ENCODE measurements at regions not wholly inside any gene's neighbourhood (a gene's known extent, or its start where the extent isn't known, plus 50 kb on each side); places are given as distances from the start of the nearest gene placed in this dataset.

DNA sequence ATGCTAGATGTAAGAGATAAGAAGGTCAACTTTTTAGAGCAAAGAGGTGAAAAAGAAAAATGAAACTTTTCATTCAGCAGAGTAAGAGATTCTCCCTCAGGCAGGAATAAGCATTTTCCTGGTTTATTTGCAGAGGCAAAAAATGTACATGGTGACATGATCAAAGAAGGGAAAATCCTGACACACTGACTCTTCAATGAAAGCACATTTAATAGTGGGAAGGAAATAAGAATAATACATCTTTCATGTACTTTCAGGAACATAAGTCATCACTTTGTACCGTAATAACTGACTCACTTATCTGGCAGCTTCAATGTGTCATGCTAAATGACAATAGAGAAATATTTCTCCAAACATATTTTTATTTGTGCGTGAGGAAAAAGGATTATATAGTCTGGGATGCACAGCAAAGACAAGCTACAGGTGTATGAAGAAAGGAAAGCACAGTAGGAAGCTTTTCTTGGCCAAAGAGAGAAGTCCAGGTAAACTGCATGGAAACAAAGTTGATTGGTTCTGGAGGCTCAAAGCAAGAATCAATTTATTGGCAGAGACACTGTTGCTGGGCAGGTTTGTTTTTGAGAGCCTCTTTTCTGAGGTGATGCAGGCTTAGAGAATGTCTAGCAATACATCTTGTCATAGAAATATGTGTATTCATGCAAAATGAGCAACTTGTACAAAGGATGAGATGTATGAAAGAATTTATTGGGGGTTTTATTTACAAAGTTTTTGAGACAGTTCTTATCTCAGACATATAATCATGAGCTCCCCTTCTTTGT lies 1409.0 kb downstream of the PLA2G4A start:
- no peak for DNase-seq

GRCh38 chr1:188240772-188241406 lies 1412.1 kb downstream of the PLA2G4A start:
- DNase-seq: no peak

- DNase-seq: no peak
These were observed 1412.9 kb downstream of the PLA2G4A start for GRCh38 chr1:188241629-188242028.

DNA sequence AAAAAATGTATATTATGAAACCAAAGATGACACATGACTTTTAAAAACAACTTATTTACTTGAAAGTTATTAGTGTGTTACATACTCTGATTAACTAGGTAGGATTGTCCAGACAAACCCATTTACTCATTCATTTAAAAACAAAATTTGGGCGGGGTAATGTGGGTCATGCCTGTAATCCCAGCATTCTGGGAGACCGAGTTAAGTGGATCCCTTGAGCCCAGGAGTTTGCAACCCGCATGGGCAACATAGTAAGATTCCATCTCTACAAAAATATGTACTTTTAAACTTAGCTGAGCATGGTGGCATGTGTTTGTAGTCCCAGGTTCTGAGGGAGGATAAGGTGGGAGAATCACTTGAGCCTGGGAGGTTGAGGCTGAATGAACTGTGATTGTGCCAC lies 1414.7 kb downstream of the PLA2G4A start:
- no peak for DNase-seq

DNA sequence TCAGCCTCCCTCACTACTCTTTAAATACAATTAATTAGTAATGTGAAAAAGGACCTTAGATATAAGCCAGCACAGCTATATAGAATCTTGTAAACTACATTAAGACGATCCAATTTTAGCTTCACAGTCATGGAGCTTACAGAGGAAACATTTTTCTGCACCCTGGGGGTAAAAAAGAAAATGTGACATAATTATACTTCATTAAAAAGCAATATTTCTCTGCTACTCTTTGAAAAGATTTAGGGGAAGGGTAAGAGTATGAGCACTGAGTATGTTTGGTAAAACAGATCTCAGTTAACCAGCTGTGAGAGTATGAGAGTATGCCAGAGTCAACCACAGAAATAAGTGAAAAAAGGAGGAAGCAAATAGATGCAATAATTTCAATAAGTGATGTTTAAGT lies 1415.9 kb downstream of the PLA2G4A start:
- DNase-seq: no peak

- no peak for DNase-seq
These were observed 1418.5 kb downstream of the PLA2G4A start for GRCh38 chr1:188247255-188247654.

- no peak for DNase-seq
These were observed 1421.1 kb downstream of the PLA2G4A start for GRCh38 chr1:188249811-188250210.

DNA sequence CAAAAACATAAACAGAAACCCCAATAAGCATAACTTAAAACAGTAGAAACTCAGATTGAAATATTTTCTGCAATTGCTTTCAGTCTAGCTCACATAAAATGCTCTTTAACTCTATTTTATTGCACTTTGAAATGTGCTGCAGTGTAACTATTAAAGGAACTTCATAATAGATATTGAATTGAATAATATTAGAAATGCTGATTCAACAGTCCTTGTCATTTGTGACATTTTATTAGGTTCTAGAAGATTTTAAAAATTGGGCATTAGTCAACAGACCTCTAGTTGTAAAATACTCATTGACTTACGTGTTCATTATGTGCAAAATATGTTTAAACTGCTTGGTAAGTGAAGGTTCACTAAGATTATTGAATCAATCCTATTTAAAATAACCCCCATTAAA lies 1422.3 kb downstream of the PLA2G4A start:
- no peak for DNase-seq

DNA sequence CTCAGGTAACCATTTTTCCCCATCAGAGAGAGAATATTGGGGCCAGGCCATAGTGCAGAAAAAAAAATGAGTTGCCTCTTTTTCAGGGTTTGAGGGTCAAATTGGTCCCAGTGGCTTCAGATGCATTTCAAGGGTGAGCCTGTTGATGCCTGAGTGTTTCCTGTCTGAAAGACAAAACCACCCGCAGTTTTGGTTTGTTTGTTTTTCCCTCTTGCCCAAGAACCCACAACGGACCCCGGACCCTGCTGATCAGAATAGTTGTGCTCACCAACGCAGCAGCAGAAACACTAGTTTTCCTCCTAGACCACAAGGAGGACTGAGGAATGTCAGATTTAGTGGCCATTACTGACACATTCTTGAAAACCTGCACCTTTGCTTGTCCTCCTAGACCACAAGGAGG lies 1433.1 kb downstream of the PLA2G4A start:
- no peak for DNase-seq

- no peak for DNase-seq
These were observed 1441.2 kb downstream of the PLA2G4A start for GRCh38 chr1:188269956-188270355.

- no peak for DNase-seq
These were observed 1441.7 kb downstream of the PLA2G4A start for GRCh38 chr1:188270497-188270896.

GRCh38 chr1:188277771-188278170 lies 1449.0 kb downstream of the PLA2G4A start:
- no peak for DNase-seq

DNA sequence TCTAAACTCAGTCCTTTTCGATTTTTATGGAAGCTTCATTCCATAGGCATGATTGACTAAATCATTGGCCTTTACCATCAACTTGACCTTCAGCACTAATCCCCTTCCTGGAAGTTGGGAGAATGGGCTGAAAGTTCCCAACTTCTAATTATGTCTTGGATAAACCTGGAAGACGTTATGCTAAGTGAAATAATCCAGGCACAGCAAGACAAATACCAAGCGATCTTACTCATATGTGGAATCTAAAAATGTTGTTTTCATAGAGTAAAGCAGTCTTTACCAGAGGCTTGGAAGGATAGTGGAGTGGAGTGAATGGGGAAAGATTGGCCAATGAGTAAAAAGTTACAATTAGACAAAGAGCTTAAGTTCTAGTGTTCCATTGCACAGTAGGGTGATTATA lies 1453.2 kb downstream of the PLA2G4A start:
- DNase-seq: no peak

DNA sequence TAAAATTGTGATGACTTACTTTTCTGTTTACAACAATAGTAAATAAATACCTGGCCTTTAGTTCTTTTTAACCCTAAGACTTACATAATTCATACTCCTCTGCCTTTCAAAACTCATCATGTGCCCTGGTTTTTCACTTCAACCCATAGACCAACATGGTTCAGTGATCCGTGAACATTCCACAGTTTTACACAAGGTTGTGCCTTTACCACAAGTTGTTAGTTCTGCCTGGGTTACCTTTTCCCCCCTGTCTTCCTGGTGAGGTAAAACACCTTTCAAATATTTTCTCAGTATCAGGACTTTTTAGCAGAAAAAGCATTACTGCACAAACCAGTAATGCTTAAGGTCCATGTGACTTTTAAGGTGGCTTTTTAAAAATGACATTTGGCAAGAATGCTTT lies 1466.4 kb downstream of the PLA2G4A start:
- no peak for DNase-seq

- no peak for DNase-seq
These were observed 1474.0 kb downstream of the PLA2G4A start for GRCh38 chr1:188302746-188303145.

DNA sequence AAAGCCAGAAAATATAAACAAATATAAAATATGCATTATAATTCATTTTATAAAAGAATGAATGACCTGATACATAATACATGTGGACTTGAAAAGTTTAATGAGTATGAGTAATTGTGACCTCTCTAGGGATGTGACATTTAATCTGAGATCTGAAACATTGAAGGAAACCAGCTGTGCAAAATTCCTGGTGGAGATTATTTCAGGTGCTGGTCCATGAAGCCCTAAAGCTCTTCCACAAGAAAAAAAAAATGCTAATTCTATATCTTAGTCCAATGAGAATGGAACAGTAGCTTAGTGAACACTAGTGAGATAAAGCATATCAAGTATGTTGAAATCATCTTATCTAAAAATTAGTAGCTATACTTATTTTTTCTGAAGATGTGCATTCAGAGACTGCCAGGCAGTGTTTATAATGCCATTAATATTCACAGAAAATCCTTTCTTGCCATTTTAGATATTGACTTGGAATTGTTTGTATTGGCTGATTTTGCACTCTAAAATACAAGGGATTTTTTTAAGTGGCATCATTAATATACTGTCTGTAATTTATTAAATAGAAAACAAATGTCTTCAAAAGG lies 1485.9 kb downstream of the PLA2G4A start:
- no peak for DNase-seq

DNA sequence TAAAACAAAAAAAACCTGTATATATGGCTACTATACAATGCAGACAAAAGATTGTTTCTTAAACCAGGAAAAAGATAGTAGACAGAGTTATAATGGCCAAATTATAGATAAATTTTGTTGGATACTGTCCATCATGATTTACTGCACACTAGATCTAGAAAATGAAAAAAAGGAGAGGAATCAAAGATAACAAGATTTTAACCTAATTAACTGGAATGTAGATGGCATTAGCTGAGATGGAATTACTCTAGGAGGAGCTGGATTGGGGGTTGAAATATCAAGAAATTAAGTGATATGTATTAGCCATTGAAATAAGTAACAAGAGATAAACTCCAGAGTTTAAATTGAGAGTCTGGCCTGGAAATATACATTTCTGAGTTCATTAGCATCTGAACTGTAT lies 1489.1 kb downstream of the PLA2G4A start:
- DNase-seq: no peak

- no peak for DNase-seq
These were observed 1496.5 kb downstream of the PLA2G4A start for GRCh38 chr1:188325211-188325610.

GRCh38 chr1:188343914-188344313 lies 1515.2 kb downstream of the PLA2G4A start:
- no peak for DNase-seq

- no peak for DNase-seq
These were observed 1521.4 kb downstream of the PLA2G4A start for GRCh38 chr1:188350104-188350503.

GRCh38 chr1:188355082-188355481 lies 1526.3 kb downstream of the PLA2G4A start:
- DNase-seq: no peak

- DNase-seq: no peak
These were observed 1527.1 kb downstream of the PLA2G4A start for GRCh38 chr1:188355847-188356246.

DNA sequence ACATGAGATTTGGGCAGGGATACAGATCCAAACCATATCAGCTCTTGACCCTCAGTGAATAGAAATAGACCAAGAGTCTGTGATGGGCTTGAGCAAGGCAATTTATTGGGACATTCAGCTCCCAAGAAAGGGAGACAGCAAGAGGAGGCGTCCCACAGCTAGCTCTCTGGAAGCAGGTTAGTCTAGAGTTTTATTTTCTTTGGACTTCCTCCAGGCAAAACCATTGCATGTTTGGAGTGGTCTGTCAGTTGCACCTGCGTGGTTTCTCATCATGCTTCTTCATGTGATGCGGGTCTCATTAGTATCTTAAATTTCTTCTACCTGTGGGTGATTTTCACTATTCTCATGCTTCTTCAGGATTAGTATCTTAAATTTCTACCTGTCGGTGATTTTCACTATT lies 1530.6 kb downstream of the PLA2G4A start:
- DNase-seq: no peak

DNA sequence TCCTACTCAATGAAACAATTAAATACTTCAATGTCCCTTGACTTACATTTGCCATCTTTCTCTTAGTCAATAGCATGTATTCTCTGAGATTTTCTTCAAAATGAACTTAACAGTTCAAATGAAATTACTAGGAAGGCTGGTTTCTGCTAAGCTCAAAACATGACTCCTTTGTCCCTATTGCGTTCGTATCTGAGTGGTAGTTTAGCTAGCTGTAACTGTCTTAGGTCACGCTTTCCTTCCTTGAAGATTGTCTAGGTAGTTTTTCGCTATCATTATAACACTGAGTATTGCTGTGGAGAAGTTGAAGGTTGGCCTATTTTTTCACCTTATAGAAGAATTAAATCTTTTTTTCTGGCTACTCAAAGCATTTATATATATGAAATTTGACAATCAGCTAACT lies 1535.2 kb downstream of the PLA2G4A start:
- no peak for DNase-seq
